ENCODE measurements at regions not wholly inside any gene's neighbourhood (a gene's known extent, or its start where the extent isn't known, plus 50 kb on each side); places are given as distances from the start of the nearest gene placed in this dataset.

DNA sequence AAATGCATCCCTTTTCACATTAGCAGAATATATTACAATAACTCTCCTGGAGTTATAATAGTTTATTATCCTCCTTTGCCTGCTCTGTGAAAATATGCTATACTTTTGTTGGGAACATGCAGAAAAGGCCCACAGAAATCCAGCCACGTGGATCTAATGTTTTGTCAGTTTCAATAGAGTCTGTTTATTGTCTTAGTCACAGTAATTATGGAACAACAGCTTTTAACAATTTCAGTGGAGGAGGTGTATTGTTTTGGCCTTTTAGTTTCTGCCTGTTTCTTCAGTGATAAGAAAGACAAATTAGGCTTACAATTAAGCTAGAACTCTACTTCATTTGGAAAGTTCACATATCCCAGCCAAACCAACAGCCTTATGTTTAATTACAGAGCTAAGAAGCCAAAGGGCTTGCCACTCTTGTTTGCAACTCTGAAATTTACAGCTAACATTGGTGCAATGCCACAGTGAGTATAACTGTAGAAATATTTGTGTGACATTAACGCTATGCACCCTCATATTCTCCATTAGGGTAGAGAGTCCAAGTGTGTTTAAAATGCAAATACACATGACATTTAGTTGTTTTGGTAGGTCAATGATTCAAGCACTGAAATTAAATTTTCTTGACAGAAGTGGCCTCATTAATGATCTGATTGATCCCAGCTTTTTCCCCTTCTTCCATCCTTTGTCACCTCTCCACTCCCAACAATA is 175.8 kb downstream of the USP46 start:
- TF ChIP-seq, protein P1, sequence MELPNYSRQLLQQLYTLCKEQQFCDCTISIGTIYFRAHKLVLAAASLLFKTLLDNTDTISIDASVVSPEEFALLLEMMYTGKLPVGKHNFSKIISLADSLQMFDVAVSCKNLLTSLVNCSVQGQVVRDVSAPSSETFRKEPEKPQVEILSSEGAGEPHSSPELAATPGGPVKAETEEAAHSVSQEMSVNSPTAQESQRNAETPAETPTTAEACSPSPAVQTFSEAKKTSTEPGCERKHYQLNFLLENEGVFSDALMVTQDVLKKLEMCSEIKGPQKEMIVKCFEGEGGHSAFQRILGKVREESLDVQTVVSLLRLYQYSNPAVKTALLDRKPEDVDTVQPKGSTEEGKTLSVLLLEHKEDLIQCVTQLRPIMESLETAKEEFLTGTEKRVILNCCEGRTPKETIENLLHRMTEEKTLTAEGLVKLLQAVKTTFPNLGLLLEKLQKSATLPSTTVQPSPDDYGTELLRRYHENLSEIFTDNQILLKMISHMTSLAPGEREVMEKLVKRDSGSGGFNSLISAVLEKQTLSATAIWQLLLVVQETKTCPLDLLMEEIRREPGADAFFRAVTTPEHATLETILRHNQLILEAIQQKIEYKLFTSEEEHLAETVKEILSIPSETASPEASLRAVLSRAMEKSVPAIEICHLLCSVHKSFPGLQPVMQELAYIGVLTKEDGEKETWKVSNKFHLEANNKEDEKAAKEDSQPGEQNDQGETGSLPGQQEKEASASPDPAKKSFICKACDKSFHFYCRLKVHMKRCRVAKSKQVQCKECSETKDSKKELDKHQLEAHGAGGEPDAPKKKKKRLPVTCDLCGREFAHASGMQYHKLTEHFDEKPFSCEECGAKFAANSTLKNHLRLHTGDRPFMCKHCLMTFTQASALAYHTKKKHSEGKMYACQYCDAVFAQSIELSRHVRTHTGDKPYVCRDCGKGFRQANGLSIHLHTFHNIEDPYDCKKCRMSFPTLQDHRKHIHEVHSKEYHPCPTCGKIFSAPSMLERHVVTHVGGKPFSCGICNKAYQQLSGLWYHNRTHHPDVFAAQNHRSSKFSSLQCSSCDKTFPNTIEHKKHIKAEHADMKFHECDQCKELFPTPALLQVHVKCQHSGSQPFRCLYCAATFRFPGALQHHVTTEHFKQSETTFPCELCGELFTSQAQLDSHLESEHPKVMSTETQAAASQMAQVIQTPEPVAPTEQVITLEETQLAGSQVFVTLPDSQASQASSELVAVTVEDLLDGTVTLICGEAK (IDR thresholded peaks at IDR 0.05): no peak
- TF ChIP-seq, protein P1 (CRISPR knock-in tag; IDR thresholded peaks at IDR 0.05): no peak
- no peak for TF ChIP-seq CEBPG (CRISPR knock-in tag; IDR thresholded peaks at IDR 0.05)
- no peak for TF ChIP-seq CEBPG (tag; conservative IDR thresholded peaks at IDR 0.05 in 1 of 2, IDR thresholded peaks at IDR 0.05 in 1 of 2)
- TF ChIP-seq, protein P2, sequence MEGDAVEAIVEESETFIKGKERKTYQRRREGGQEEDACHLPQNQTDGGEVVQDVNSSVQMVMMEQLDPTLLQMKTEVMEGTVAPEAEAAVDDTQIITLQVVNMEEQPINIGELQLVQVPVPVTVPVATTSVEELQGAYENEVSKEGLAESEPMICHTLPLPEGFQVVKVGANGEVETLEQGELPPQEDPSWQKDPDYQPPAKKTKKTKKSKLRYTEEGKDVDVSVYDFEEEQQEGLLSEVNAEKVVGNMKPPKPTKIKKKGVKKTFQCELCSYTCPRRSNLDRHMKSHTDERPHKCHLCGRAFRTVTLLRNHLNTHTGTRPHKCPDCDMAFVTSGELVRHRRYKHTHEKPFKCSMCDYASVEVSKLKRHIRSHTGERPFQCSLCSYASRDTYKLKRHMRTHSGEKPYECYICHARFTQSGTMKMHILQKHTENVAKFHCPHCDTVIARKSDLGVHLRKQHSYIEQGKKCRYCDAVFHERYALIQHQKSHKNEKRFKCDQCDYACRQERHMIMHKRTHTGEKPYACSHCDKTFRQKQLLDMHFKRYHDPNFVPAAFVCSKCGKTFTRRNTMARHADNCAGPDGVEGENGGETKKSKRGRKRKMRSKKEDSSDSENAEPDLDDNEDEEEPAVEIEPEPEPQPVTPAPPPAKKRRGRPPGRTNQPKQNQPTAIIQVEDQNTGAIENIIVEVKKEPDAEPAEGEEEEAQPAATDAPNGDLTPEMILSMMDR (IDR thresholded peaks at IDR 0.05 in 2 of 3, conservative IDR thresholded peaks at IDR 0.05 in 1 of 3; ENCODE audit: insufficient read depth in 2 of 3, low read depth in 1 of 3, low read length in 3 of 3): no peak
